ENCODE measurements at regions not wholly inside any gene's neighbourhood (a gene's known extent, or its start where the extent isn't known, plus 50 kb on each side); places are given as distances from the start of the nearest gene placed in this dataset.

GRCh38 chr19:27993619-27994570, 1219.1 kb downstream of the UQCRFS1 start:
- TF ChIP-seq CTCF (IDR thresholded peaks at IDR 0.05; ENCODE audit: insufficient read depth, low read depth, low read length, missing control alignments), result no peak
- H3K4me3 ChIP-seq (ENCODE audit: low read length), result no peak overlapping the region
- DNase-seq (ENCODE audit: low read depth), result no peak

GRCh38 chr19:27986299-27986698, 1226.7 kb downstream of the UQCRFS1 start:
- no peak for DNase-seq (ENCODE audit: low read depth)
- TF ChIP-seq CTCF (IDR thresholded peaks at IDR 0.05; ENCODE audit: insufficient read depth, low read depth, low read length, missing control alignments), result no peak

GRCh38 chr19:27975419-27976005, 1237.4 kb downstream of the UQCRFS1 start:
- no peak overlapping the region for H3K4me3 ChIP-seq (ENCODE audit: low read length)
- TF ChIP-seq CTCF (IDR thresholded peaks at IDR 0.05; ENCODE audit: insufficient read depth, low read depth, low read length, missing control alignments), result no peak
- DNase-seq (ENCODE audit: low read depth), result no peak

More at GRCh38 chr19:27986299-27986698, 1226.7 kb downstream of the UQCRFS1 start:
- H3K4me3 ChIP-seq (ENCODE audit: low read length), result no peak overlapping the region

GRCh38 chr19:27974082-27974513, 1238.9 kb downstream of the UQCRFS1 start:
- peak; percentile 22 for TF ChIP-seq CTCF (IDR thresholded peaks at IDR 0.05; ENCODE audit: insufficient read depth, low read depth, low read length, missing control alignments)
- peak; percentile 8 for DNase-seq (ENCODE audit: low read depth)
- no peak overlapping the region for H3K4me3 ChIP-seq (ENCODE audit: low read length)

GRCh38 chr19:27972291-27973040, 1240.5 kb downstream of the UQCRFS1 start:
- peak; percentile 10 for DNase-seq (ENCODE audit: low read depth)
- no peak overlapping the region for H3K4me3 ChIP-seq (ENCODE audit: low read length)
- TF ChIP-seq CTCF (IDR thresholded peaks at IDR 0.05; ENCODE audit: insufficient read depth, low read depth, low read length, missing control alignments), result no peak

GRCh38 chr19:27971869-27972268, 1241.1 kb downstream of the UQCRFS1 start:
- H3K4me3 ChIP-seq (ENCODE audit: low read length), result no peak overlapping the region
- no peak for TF ChIP-seq CTCF (IDR thresholded peaks at IDR 0.05; ENCODE audit: insufficient read depth, low read depth, low read length, missing control alignments)
- no peak for DNase-seq (ENCODE audit: low read depth)

All from epithelial cell of esophagus (primary cell).